GM10266 (cell line): ENCODE measurements at regions not wholly inside any gene's neighbourhood (a gene's known extent, or its start where the extent isn't known, plus 50 kb on each side); places are given as distances from the start of the nearest gene placed in this dataset.

ENCODE experiments used
- DNase-seq: peaks from one replicate; pipeline ENCODE4 v3.0.0; 2012; ENCODE audit errors: extremely low spot score
- CTCF ChIP-seq: IDR thresholded peaks from 2 replicates; pipeline ENCODE4 v1.5.1; 2012; ENCODE audit warnings: mild to moderate bottlenecking, low read depth; ENCODE audit not compliant: control insufficient read depth, insufficient read depth; ENCODE audit errors: missing control alignments

DNA sequence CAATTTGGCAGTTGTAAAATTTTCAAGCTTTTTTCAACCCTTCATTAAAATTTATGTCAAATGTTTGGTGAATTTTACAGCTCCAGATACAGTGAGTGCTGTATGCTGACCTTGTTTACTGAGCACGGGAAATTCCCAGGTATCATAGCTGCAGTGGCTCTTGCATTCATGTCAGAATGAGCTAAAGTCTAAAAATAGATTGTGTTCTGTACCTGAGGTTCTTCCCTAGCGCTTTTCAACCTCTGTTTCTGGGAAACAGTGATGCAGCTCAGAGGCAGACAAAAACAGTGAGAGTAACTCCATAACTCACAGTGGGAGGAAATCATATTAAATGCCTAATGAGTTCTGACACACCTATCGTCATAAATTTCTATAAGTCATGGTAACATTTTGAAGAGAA, 393.8 kb upstream of the GNPDA2 start:
- DNase-seq, result peak; percentile 12
- TF ChIP-seq CTCF, result no peak

- TF ChIP-seq CTCF, result no peak
- no peak for DNase-seq
Measured at GRCh38 chr4:45119376-45119775, 393.0 kb upstream of the GNPDA2 start.

- no peak for DNase-seq
- no peak for TF ChIP-seq CTCF
Measured at GRCh38 chr4:45102716-45103115, 376.4 kb upstream of the GNPDA2 start.

DNA sequence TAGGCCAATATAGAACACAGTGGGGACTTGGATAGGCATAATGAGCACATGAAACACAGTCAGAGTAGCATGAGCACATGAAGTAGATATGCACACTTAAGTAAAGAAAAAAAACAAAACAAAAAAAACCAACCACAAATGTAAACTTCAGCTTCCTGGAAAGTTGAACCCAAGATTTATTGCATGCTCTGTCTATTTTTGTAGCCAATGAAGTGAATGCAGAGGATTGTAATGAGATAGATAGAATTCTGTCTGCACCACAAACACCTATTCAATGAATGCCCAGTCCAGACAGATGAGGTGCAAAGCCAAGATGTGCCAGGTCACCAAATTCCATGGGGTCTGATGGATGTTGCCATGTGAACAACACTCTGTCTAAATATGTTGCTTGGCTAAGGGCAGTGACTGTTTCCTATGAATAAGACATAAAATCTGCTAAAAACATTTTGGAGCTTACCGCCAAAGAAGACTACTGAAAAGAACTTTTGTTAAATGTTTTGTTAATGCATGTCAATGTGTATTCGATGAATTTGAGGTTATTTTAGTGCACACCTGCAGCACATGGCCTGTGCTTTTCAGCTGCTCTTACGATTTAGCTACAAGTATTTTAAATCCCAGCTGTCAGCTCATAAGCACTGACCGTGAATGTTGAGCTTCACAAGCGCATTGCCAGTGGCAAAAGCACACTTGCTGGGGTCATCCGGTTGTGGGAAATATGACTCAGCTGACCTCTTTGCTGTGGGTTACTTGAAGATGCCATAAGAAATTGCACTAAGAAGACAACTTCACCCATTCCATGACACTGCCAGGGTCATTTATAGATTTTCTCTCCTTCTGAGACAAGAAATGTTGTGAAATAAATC, 374.8 kb upstream of the GNPDA2 start:
- DNase-seq, result no peak
- TF ChIP-seq CTCF, result no peak

DNA sequence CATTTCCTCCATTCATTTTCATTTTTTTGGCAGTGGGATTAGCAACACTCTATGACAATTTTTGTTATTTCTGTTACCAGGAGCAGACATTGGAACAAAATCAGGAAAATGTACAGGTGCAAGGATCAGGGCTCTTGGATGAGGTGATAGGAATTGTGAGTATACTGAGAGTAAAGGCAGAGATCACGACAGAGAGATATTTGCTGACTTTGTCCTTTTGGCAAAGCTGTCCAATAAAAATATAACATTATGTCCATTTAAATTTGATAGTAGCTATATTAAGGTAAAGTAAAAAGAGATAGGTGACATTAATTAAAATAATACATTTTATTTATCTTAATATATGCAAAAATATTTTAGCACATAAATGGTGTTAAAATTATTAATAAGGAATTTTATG, 373.1 kb upstream of the GNPDA2 start:
- TF ChIP-seq CTCF, result no peak
- no peak for DNase-seq

- DNase-seq, result no peak
- TF ChIP-seq CTCF, result no peak
Measured at GRCh38 chr4:45094684-45095083, 368.3 kb upstream of the GNPDA2 start.

DNA sequence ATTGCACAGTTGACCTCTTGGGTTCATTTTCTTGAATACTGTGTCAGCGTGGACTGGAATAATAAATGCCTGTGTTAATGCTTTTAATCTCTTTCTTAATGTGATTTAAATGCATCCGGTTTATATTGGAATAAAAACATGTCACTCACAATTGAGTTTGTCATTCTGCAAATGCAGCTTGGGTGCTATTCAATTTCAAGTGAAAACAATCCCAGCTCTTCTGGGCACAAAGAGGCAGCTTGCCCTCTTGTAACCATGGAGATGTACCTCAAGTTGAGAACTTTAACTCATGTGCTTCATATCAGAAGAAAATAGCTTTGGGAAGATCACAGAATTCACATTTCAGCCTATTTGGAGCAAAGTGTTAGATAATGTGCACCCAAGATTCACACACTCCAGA, 355.7 kb upstream of the GNPDA2 start:
- no peak for DNase-seq

More for the DNA sequence above, 355.7 kb upstream of the GNPDA2 start:
- no peak for TF ChIP-seq CTCF
